Endothelial cell (in vitro differentiated cells): ENCODE measurements at regions not wholly inside any gene's neighbourhood (a gene's known extent, or its start where the extent isn't known, plus 50 kb on each side); places are given as distances from the start of the nearest gene placed in this dataset.

ENCODE experiments used
- DNase-seq: peaks from one replicate; pipeline ENCODE4 v3.0.0; 2021; ENCODE audit warnings: low spot score
- H3K27ac Mint-ChIP-seq: one replicate; pipeline ENCODE4 v1.8.0; 2021; ENCODE audit warnings: mixed read lengths, inconsistent platforms; ENCODE audit not compliant: unreplicated experiment
- H3K27me3 Mint-ChIP-seq: one replicate; pipeline ENCODE4 v1.8.0; 2021; ENCODE audit warnings: mild to moderate bottlenecking, moderate library complexity, mixed read lengths, inconsistent platforms; ENCODE audit not compliant: unreplicated experiment
- H3K36me3 Mint-ChIP-seq: one replicate; pipeline ENCODE4 v1.8.0; 2021; ENCODE audit warnings: mild to moderate bottlenecking, low read depth, mixed read lengths, inconsistent platforms; ENCODE audit not compliant: unreplicated experiment
- H3K4me1 Mint-ChIP-seq: one replicate; pipeline ENCODE4 v1.8.0; 2021; ENCODE audit warnings: mild to moderate bottlenecking, mixed read lengths, inconsistent platforms; ENCODE audit not compliant: unreplicated experiment
- H3K4me3 Mint-ChIP-seq: one replicate; pipeline ENCODE4 v1.8.0; 2021; ENCODE audit warnings: mild to moderate bottlenecking, mixed read lengths, inconsistent platforms; ENCODE audit not compliant: unreplicated experiment
- H3K9me3 Mint-ChIP-seq: one replicate; pipeline ENCODE4 v1.8.0; 2021; ENCODE audit warnings: mixed read lengths, inconsistent platforms; ENCODE audit not compliant: unreplicated experiment
- TF ChIP-seq, protein P1 (sequence below): fragments of 200-600 bp; sonication (generic); IDR thresholded peaks from one replicate; pipeline ENCODE4 v1.5.0; 2021; ENCODE audit warnings: antibody characterized with exemption; ENCODE audit not compliant: unreplicated experiment

DNA sequence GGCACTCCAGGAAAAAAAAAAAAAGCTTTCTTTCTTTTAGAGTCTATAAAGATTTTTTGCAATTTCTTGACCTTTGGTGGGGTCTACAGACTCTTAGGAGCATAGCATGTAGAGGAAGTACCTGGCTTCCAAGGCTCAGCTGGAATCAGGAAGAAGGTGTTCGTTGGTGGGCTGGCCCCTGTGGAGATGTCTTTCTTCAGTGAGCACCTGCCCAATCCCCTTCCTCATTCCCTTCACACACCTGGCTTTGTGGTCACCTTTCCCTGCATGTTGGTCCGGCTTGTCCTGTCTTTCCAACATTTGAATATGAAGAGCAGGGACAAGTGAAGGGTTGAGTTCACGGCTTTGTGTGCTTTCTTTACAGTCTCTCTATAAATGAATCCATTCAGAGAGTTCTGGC lies 352.4 kb downstream of the HAPSTR1 start:
- no peak for DNase-seq
- no peak overlapping the region for H3K4me3 Mint-ChIP-seq
- H3K27me3 Mint-ChIP-seq, result peaks cover 1% of the 10 kb centered on the region
- no peak overlapping the region for H3K27ac Mint-ChIP-seq
- H3K9me3 Mint-ChIP-seq, result no peaks in the 10 kb centered on the region
- TF ChIP-seq, protein P1, sequence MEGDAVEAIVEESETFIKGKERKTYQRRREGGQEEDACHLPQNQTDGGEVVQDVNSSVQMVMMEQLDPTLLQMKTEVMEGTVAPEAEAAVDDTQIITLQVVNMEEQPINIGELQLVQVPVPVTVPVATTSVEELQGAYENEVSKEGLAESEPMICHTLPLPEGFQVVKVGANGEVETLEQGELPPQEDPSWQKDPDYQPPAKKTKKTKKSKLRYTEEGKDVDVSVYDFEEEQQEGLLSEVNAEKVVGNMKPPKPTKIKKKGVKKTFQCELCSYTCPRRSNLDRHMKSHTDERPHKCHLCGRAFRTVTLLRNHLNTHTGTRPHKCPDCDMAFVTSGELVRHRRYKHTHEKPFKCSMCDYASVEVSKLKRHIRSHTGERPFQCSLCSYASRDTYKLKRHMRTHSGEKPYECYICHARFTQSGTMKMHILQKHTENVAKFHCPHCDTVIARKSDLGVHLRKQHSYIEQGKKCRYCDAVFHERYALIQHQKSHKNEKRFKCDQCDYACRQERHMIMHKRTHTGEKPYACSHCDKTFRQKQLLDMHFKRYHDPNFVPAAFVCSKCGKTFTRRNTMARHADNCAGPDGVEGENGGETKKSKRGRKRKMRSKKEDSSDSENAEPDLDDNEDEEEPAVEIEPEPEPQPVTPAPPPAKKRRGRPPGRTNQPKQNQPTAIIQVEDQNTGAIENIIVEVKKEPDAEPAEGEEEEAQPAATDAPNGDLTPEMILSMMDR, result no peak
- H3K4me1 Mint-ChIP-seq, result peaks cover 8% of the 10 kb centered on the region
- no peaks in the 10 kb centered on the region for H3K36me3 Mint-ChIP-seq

GRCh38 chr16:9446471-9447194 lies 355.2 kb downstream of the HAPSTR1 start:
- Mint-ChIP-seq H3K9me3 (no peaks in the 10 kb centered on the region), H3K36me3 (no peaks in the 10 kb centered on the region), H3K27me3 (peaks cover 1% of the 10 kb centered on the region), H3K4me3 (no peak overlapping the region), H3K4me1 (peaks cover under 1% of the 10 kb centered on the region), H3K27ac (no peak overlapping the region)
- DNase-seq, result no peak
- TF ChIP-seq, protein P1, result no peak

DNA sequence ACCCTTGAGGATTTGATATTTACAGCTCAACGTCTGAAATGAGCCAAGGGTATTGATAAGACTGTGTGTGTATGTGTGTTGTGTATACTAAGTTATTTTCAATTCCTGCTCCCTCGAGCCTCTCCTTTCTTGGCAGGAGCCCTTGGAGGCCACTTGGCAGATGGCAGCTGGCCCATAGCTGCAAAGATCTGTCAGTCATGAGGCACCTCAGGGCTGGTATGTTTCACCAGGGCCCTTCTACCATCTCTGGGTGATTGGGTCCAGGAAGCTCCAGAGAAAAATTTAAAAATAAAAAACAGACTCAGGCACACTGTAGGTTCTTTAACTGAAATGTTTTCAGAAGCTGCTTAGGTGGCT lies 355.7 kb downstream of the HAPSTR1 start:
- no peak overlapping the region for H3K4me3 Mint-ChIP-seq
- H3K27ac Mint-ChIP-seq, result no peak overlapping the region
- DNase-seq, result no peak
- H3K4me1 Mint-ChIP-seq, result no peaks in the 10 kb centered on the region
- H3K9me3 Mint-ChIP-seq, result no peaks in the 10 kb centered on the region
- no peaks in the 10 kb centered on the region for H3K36me3 Mint-ChIP-seq
- TF ChIP-seq, protein P1, result no peak
- peaks cover 1% of the 10 kb centered on the region for H3K27me3 Mint-ChIP-seq

- H3K4me1 Mint-ChIP-seq, result no peaks in the 10 kb centered on the region
- no peak for DNase-seq
- H3K27ac Mint-ChIP-seq, result no peak overlapping the region
- no peak overlapping the region for H3K4me3 Mint-ChIP-seq
- no peaks in the 10 kb centered on the region for H3K9me3 Mint-ChIP-seq
- no peaks in the 10 kb centered on the region for H3K36me3 Mint-ChIP-seq
- H3K27me3 Mint-ChIP-seq, result peaks cover 1% of the 10 kb centered on the region
- TF ChIP-seq, protein P1, result no peak
Observed at GRCh38 chr16:9447699-9448098, 356.3 kb downstream of the HAPSTR1 start.

DNA sequence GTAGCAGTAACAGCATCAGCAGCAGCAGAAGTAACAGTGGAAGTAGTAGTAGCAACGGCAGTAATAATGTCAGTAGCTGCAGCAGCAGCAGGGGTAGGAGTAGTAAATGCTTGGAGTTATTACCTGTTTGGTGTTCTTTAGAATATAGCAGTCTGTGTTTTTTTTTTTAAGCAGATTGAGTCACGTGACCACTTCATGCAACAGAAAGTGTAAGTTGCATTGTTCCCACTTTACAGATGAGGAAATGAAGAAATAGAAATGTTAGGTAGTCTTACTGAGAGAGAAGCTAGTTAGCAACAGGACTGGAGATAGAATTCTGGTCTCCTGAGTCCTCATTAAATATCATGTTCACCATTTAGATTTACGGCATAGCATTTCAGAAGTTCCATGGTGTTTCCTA lies 358.2 kb downstream of the HAPSTR1 start:
- no peaks in the 10 kb centered on the region for H3K36me3 Mint-ChIP-seq
- H3K9me3 Mint-ChIP-seq, result no peaks in the 10 kb centered on the region
- no peak for DNase-seq
- H3K27ac Mint-ChIP-seq, result no peak overlapping the region
- H3K27me3 Mint-ChIP-seq, result peaks cover 1% of the 10 kb centered on the region
- TF ChIP-seq, protein P1, result no peak
- no peaks in the 10 kb centered on the region for H3K4me1 Mint-ChIP-seq
- H3K4me3 Mint-ChIP-seq, result no peak overlapping the region
